T-helper 2 cell treated with Interferon-gamma antibody and Interleukin-4, amounts not matched to agents 5 μg/mL and 100 μg/mL, for 36 hours (primary cell): ENCODE measurements at regions not wholly inside any gene's neighbourhood (a gene's known extent, or its start where the extent isn't known, plus 50 kb on each side); places are given as distances from the start of the nearest gene placed in this dataset.

Experiments
- DNase-seq: peaks from one replicate; pipeline ENCODE4 v3.0.0; 2021; ENCODE audit warnings: low spot score
- H3K27ac Mint-ChIP-seq: one replicate; pipeline ENCODE4 v1.8.0; 2021; ENCODE audit warnings: mild to moderate bottlenecking, mixed read lengths
- H3K27me3 Mint-ChIP-seq: one replicate; pipeline ENCODE4 v1.8.0; 2021; ENCODE audit warnings: low read depth, mixed read lengths
- H3K36me3 Mint-ChIP-seq: one replicate; pipeline ENCODE4 v1.8.0; 2021; ENCODE audit warnings: low read depth, mixed read lengths
- H3K4me1 Mint-ChIP-seq: one replicate; pipeline ENCODE4 v1.8.0; 2021; ENCODE audit warnings: low read depth, mixed read lengths
- H3K4me3 Mint-ChIP-seq: one replicate; pipeline ENCODE4 v1.8.0; 2022; ENCODE audit warnings: mild to moderate bottlenecking, moderate library complexity, mixed read lengths
- H3K9me3 Mint-ChIP-seq: one replicate; pipeline ENCODE4 v1.8.0; 2021; ENCODE audit warnings: mixed read lengths

GRCh38 chr3:117104792-117105191, 395.2 kb downstream of the TUSC7 start:
- H3K4me1 Mint-ChIP-seq = no peaks in the 10 kb centered on the region

GRCh38 chr3:117105686-117106085, 396.1 kb downstream of the TUSC7 start:
- Mint-ChIP-seq H3K4me1 (no peaks in the 10 kb centered on the region), H3K4me3 (no peak overlapping the region), H3K9me3 (peaks cover 6% of the 10 kb centered on the region), H3K27ac (no peak overlapping the region), H3K36me3 (no peaks in the 10 kb centered on the region), H3K27me3 (no peaks in the 10 kb centered on the region)
- no peak for DNase-seq

More at GRCh38 chr3:117104792-117105191, 395.2 kb downstream of the TUSC7 start:
- Mint-ChIP-seq H3K27me3 (no peaks in the 10 kb centered on the region), H3K27ac (no peak overlapping the region), H3K4me3 (no peak overlapping the region), H3K9me3 (peaks cover 6% of the 10 kb centered on the region), H3K36me3 (no peaks in the 10 kb centered on the region)
- DNase-seq = no peak

GRCh38 chr3:117106396-117106795, 396.8 kb downstream of the TUSC7 start:
- no peaks in the 10 kb centered on the region for H3K27me3 Mint-ChIP-seq
- no peak overlapping the region for H3K4me3 Mint-ChIP-seq
- no peaks in the 10 kb centered on the region for H3K4me1 Mint-ChIP-seq
- DNase-seq = no peak
- no peaks in the 10 kb centered on the region for H3K36me3 Mint-ChIP-seq
- no peak overlapping the region for H3K27ac Mint-ChIP-seq
- peaks cover 6% of the 10 kb centered on the region for H3K9me3 Mint-ChIP-seq

GRCh38 chr3:117107946-117108345, 398.4 kb downstream of the TUSC7 start:
- no peak for DNase-seq
- H3K4me1 Mint-ChIP-seq = no peaks in the 10 kb centered on the region

GRCh38 chr3:117109178-117109577, 399.6 kb downstream of the TUSC7 start:
- H3K27me3 Mint-ChIP-seq = no peaks in the 10 kb centered on the region
- peaks cover 6% of the 10 kb centered on the region for H3K9me3 Mint-ChIP-seq
- no peak overlapping the region for H3K4me3 Mint-ChIP-seq
- H3K4me1 Mint-ChIP-seq = no peaks in the 10 kb centered on the region
- no peaks in the 10 kb centered on the region for H3K36me3 Mint-ChIP-seq
- no peak overlapping the region for H3K27ac Mint-ChIP-seq
- DNase-seq = no peak

More at GRCh38 chr3:117107946-117108345, 398.4 kb downstream of the TUSC7 start:
- Mint-ChIP-seq H3K9me3 (peaks cover 6% of the 10 kb centered on the region), H3K27ac (no peak overlapping the region), H3K36me3 (no peaks in the 10 kb centered on the region), H3K27me3 (no peaks in the 10 kb centered on the region), H3K4me3 (no peak overlapping the region)

GRCh38 chr3:117114517-117115265, 405.1 kb downstream of the TUSC7 start:
- H3K4me1 Mint-ChIP-seq = no peaks in the 10 kb centered on the region
- H3K36me3 Mint-ChIP-seq = no peaks in the 10 kb centered on the region
- H3K9me3 Mint-ChIP-seq = no peaks in the 10 kb centered on the region
- H3K4me3 Mint-ChIP-seq = no peak overlapping the region
- no peak for DNase-seq
- H3K27ac Mint-ChIP-seq = no peak overlapping the region
- H3K27me3 Mint-ChIP-seq = no peaks in the 10 kb centered on the region

GRCh38 chr3:117117188-117117936, 407.8 kb downstream of the TUSC7 start:
- no peak overlapping the region for H3K4me3 Mint-ChIP-seq
- H3K9me3 Mint-ChIP-seq = no peaks in the 10 kb centered on the region
- H3K36me3 Mint-ChIP-seq = no peaks in the 10 kb centered on the region
- no peak overlapping the region for H3K27ac Mint-ChIP-seq
- no peak for DNase-seq
- H3K4me1 Mint-ChIP-seq = no peaks in the 10 kb centered on the region
- H3K27me3 Mint-ChIP-seq = no peaks in the 10 kb centered on the region

- no peaks in the 10 kb centered on the region for H3K4me1 Mint-ChIP-seq
- no peaks in the 10 kb centered on the region for H3K27me3 Mint-ChIP-seq
- no peak overlapping the region for H3K4me3 Mint-ChIP-seq
- no peaks in the 10 kb centered on the region for H3K9me3 Mint-ChIP-seq
- no peaks in the 10 kb centered on the region for H3K36me3 Mint-ChIP-seq
- no peak for DNase-seq
- no peak overlapping the region for H3K27ac Mint-ChIP-seq
Measured at GRCh38 chr3:117118604-117119003, 409.0 kb downstream of the TUSC7 start.

- no peaks in the 10 kb centered on the region for H3K4me1 Mint-ChIP-seq
- H3K27me3 Mint-ChIP-seq = no peaks in the 10 kb centered on the region
- no peak overlapping the region for H3K4me3 Mint-ChIP-seq
- no peak overlapping the region for H3K27ac Mint-ChIP-seq
- no peaks in the 10 kb centered on the region for H3K9me3 Mint-ChIP-seq
- no peak for DNase-seq
- no peaks in the 10 kb centered on the region for H3K36me3 Mint-ChIP-seq
Measured at GRCh38 chr3:117120014-117120413, 410.4 kb downstream of the TUSC7 start.

- H3K4me3 Mint-ChIP-seq = no peak overlapping the region
- no peak overlapping the region for H3K27ac Mint-ChIP-seq
- no peaks in the 10 kb centered on the region for H3K9me3 Mint-ChIP-seq
- no peak for DNase-seq
- no peaks in the 10 kb centered on the region for H3K27me3 Mint-ChIP-seq
- H3K36me3 Mint-ChIP-seq = no peaks in the 10 kb centered on the region
- H3K4me1 Mint-ChIP-seq = no peaks in the 10 kb centered on the region
Measured at GRCh38 chr3:117122609-117123008, 413.0 kb downstream of the TUSC7 start.

GRCh38 chr3:117126460-117126859, 416.9 kb downstream of the TUSC7 start:
- Mint-ChIP-seq H3K9me3 (no peaks in the 10 kb centered on the region), H3K27ac (no peak overlapping the region), H3K27me3 (no peaks in the 10 kb centered on the region), H3K4me3 (no peak overlapping the region), H3K36me3 (no peaks in the 10 kb centered on the region), H3K4me1 (no peaks in the 10 kb centered on the region)
- DNase-seq = no peak

GRCh38 chr3:117126946-117127546, 417.5 kb downstream of the TUSC7 start:
- Mint-ChIP-seq H3K27ac (no peak overlapping the region), H3K36me3 (no peaks in the 10 kb centered on the region), H3K4me1 (no peaks in the 10 kb centered on the region), H3K4me3 (no peak overlapping the region), H3K27me3 (no peaks in the 10 kb centered on the region), H3K9me3 (no peaks in the 10 kb centered on the region)
- DNase-seq = no peak

GRCh38 chr3:117128133-117128532, 418.6 kb downstream of the TUSC7 start:
- Mint-ChIP-seq H3K27me3 (no peaks in the 10 kb centered on the region), H3K4me3 (no peak overlapping the region), H3K27ac (no peak overlapping the region), H3K36me3 (no peaks in the 10 kb centered on the region), H3K4me1 (no peaks in the 10 kb centered on the region), H3K9me3 (no peaks in the 10 kb centered on the region)
- no peak for DNase-seq

- Mint-ChIP-seq H3K27me3 (no peaks in the 10 kb centered on the region), H3K4me3 (no peak overlapping the region), H3K27ac (no peak overlapping the region), H3K9me3 (no peaks in the 10 kb centered on the region), H3K4me1 (no peaks in the 10 kb centered on the region), H3K36me3 (no peaks in the 10 kb centered on the region)
- DNase-seq = no peak
Measured at GRCh38 chr3:117128872-117129271, 419.3 kb downstream of the TUSC7 start.
